GM06990 (cell line): ENCODE measurements at regions not wholly inside any gene's neighbourhood (a gene's known extent, or its start where the extent isn't known, plus 50 kb on each side); places are given as distances from the start of the nearest gene placed in this dataset.

Experiments
- DNase-seq: peaks from one replicate; pipeline ENCODE4 v3.0.0-alpha.2; 2011; ENCODE audit not compliant: insufficient read length; ENCODE audit errors: extremely low read depth
- H3K27me3 ChIP-seq: replicated peaks from 2 replicates; pipeline ENCODE4 v1.6.0; 2011; ENCODE audit warnings: low read length; ENCODE audit not compliant: control insufficient read depth, insufficient read depth
- H3K36me3 ChIP-seq: 2 replicates; pipeline ENCODE4 v1.5.1; 2011; ENCODE audit warnings: low read length; ENCODE audit not compliant: control insufficient read depth, insufficient read depth
- H3K4me3 ChIP-seq: replicated peaks from 2 replicates; pipeline ENCODE4 v1.5.1; 2011; ENCODE audit warnings: low read depth, mild to moderate bottlenecking, control low read depth, low read length
- TF ChIP-seq, protein P1 (sequence below): IDR thresholded peaks from 2 replicates; pipeline ENCODE4 v1.5.1; 2011; ENCODE audit warnings: low read length, control low read depth, mild to moderate bottlenecking, inconsistent platforms; ENCODE audit not compliant: insufficient read depth, poor library complexity, severe bottlenecking

DNA sequence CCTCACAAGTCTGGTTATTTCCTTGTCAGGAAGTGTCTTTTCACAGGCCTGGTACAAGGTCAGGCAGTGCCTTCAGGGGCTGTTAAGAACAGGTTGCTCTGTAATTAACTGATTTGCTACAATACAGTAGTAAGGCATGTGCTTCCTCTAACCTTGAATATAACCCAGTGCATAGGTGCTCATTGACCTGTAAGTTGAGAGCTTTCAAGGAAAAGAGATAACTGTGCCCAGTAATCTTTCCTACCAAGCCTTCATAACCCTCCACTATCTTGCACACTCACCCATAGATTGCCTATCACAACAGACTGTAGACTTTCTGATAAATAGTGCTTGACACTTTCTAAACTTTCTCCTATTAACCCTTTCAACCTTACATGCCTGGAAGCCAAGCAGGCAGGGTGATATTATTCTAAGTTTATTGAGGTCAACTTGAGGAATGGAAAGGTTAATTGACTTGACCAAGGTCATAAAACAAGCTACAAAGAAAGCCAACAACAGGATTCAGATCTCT is 148.1 kb downstream of the PPARGC1A start:
- Histone ChIP-seq H3K27me3 (no peaks in the 10 kb centered on the region), H3K4me3 (no peak overlapping the region), H3K36me3 (no peaks in the 10 kb centered on the region)
- no peak for DNase-seq
- TF ChIP-seq, protein P1, sequence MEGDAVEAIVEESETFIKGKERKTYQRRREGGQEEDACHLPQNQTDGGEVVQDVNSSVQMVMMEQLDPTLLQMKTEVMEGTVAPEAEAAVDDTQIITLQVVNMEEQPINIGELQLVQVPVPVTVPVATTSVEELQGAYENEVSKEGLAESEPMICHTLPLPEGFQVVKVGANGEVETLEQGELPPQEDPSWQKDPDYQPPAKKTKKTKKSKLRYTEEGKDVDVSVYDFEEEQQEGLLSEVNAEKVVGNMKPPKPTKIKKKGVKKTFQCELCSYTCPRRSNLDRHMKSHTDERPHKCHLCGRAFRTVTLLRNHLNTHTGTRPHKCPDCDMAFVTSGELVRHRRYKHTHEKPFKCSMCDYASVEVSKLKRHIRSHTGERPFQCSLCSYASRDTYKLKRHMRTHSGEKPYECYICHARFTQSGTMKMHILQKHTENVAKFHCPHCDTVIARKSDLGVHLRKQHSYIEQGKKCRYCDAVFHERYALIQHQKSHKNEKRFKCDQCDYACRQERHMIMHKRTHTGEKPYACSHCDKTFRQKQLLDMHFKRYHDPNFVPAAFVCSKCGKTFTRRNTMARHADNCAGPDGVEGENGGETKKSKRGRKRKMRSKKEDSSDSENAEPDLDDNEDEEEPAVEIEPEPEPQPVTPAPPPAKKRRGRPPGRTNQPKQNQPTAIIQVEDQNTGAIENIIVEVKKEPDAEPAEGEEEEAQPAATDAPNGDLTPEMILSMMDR, result no peak

DNA sequence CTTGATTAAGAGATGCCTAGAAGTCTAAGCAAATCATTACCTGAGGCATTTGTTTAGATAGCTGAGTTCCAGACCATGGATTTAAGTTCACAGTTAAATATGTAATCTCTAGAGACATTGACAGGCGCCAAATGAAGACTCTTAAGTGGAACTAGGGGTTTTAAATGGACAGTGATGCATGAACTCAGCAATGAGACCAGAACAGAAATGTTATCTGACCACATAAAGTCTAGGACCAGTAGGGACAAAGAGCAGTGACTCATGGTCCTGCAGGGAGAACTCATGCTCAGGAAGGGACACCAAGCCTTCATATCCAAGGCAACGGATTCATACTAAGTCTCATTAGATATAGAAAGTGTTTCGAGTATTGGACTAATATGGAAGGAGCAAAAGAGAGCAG is 152.3 kb downstream of the PPARGC1A start:
- Histone ChIP-seq H3K4me3 (no peak overlapping the region), H3K36me3 (no peaks in the 10 kb centered on the region), H3K27me3 (no peaks in the 10 kb centered on the region)
- TF ChIP-seq, protein P1, result no peak
- no peak for DNase-seq

DNA sequence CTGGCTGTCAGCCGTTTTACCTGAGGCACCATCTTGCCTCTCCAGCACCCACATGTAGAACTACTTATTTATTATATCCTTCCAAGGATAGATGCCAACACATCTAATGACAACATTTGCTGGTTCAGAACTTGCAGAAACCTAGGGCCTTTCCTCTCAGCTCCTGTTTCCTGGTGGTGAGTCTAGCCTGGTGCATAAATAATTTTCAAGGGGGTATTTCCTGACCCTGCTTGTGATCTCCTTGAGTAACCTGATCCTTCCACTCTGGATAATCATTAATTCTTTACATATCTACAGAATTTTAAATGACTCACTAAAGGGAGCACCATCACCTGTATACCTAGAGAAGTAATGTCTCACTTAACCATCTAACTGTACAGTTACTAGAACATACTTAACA is 153.4 kb downstream of the PPARGC1A start:
- Histone ChIP-seq H3K36me3 (no peaks in the 10 kb centered on the region), H3K4me3 (no peak overlapping the region), H3K27me3 (no peaks in the 10 kb centered on the region)
- TF ChIP-seq, protein P1, result no peak
- no peak for DNase-seq

DNA sequence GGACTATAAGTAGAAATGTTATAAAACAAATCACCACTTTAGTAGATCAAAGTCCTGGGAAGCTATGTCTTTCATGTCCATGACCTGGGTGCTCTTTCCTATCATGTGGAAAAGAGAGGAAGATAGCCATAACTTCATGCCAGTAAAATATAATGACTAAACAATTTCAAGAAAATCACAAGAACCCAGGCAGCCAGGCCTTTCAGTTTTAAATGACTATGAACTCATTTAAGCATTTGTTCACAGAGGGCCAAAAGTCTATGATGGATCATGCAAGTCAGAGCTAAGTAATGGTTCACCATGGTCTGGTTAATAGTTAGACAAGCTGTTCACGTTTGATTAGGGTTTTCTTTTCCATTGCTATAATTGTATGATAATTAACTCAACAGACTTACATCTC is 155.8 kb downstream of the PPARGC1A start:
- TF ChIP-seq, protein P1, result no peak

DNA sequence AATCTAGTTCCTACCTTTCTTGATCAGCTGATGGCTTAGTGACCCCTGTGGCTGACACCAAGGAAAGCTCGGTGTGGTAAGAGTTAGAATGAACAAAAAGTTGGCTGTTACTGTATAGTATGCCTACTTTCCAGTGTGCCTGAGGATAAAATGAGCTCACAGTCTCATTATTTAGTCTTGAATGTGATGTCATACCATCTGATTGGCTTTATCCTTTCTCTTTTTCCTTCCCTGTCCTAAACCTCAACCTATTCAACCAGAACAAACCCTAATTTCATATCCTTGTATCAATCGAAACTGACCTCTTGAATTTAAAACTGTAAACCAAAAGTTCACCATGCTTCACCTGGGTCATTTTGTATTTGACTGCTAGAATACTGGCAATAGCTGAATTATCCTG is 156.4 kb downstream of the PPARGC1A start:
- no peaks in the 10 kb centered on the region for H3K27me3 ChIP-seq
- H3K36me3 ChIP-seq, result no peaks in the 10 kb centered on the region
- TF ChIP-seq, protein P1, result no peak
- no peak overlapping the region for H3K4me3 ChIP-seq
- DNase-seq, result no peak

More for the DNA sequence above, 155.8 kb downstream of the PPARGC1A start:
- no peaks in the 10 kb centered on the region for H3K36me3 ChIP-seq
- no peak overlapping the region for H3K4me3 ChIP-seq
- no peak for DNase-seq
- H3K27me3 ChIP-seq, result no peaks in the 10 kb centered on the region

DNA sequence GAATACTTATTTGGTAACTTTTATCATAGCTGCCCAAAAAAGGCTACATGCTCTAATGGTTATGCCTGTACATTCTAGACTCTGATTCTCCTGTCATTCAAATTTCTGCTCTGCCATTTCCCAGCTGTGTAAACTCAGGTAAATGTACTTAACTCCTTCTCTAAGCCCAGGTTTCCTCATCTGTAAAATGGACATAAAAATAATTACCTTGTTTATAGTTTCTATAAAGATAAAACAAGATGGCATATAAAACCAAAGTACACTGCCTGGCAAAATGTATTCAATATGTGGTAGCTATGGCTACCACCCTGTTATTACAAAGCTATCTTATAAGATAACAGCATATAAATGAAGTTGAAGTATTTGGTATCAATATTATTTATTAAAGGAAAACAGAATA is 158.8 kb downstream of the PPARGC1A start:
- H3K4me3 ChIP-seq, result no peak overlapping the region
- DNase-seq, result no peak
- TF ChIP-seq, protein P1, result no peak
- H3K27me3 ChIP-seq, result no peaks in the 10 kb centered on the region
- H3K36me3 ChIP-seq, result no peaks in the 10 kb centered on the region
